ENCODE measurements at regions not wholly inside any gene's neighbourhood (a gene's known extent, or its start where the extent isn't known, plus 50 kb on each side); places are given as distances from the start of the nearest gene placed in this dataset.
"Not testable (repeated sequence)": the region's sequence is repeated elsewhere in the genome, so short reads cannot be mapped to it uniquely, and the experiment has no call there.

GRCh38 chr12:78284417-78284816, 453.7 kb downstream of the NAV3 start:
- no peak for ATAC-seq
- TF ChIP-seq ZFP30 (CRISPR knock-in tag; IDR thresholded peaks at IDR 0.05) (no peak), ESRRG (CRISPR knock-in tag; IDR thresholded peaks at IDR 0.05) (no peak), ZNF70 (CRISPR knock-in tag; IDR thresholded peaks at IDR 0.05) (no peak), PATZ1 (CRISPR knock-in tag; IDR thresholded peaks at IDR 0.05; ENCODE audit: borderline replicate concordance) (no peak), RARB (CRISPR knock-in tag; IDR thresholded peaks at IDR 0.05) (no peak)
- TF ChIP-seq, protein P1, sequence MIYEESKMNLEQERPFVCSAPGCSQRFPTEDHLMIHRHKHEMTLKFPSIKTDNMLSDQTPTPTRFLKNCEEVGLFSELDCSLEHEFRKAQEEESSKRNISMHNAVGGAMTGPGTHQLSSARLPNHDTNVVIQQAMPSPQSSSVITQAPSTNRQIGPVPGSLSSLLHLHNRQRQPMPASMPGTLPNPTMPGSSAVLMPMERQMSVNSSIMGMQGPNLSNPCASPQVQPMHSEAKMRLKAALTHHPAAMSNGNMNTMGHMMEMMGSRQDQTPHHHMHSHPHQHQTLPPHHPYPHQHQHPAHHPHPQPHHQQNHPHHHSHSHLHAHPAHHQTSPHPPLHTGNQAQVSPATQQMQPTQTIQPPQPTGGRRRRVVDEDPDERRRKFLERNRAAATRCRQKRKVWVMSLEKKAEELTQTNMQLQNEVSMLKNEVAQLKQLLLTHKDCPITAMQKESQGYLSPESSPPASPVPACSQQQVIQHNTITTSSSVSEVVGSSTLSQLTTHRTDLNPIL (CRISPR knock-in tag; IDR thresholded peaks at IDR 0.05; ENCODE audit: low read depth): no peak
- TF ChIP-seq, protein P2, sequence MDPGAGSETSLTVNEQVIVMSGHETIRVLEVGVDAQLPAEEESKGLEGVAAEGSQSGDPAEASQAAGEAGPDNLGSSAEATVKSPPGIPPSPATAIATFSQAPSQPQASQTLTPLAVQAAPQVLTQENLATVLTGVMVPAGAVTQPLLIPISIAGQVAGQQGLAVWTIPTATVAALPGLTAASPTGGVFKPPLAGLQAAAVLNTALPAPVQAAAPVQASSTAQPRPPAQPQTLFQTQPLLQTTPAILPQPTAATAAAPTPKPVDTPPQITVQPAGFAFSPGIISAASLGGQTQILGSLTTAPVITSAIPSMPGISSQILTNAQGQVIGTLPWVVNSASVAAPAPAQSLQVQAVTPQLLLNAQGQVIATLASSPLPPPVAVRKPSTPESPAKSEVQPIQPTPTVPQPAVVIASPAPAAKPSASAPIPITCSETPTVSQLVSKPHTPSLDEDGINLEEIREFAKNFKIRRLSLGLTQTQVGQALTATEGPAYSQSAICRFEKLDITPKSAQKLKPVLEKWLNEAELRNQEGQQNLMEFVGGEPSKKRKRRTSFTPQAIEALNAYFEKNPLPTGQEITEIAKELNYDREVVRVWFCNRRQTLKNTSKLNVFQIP (CRISPR knock-in tag; IDR thresholded peaks at IDR 0.05; ENCODE audit: borderline replicate concordance, low read depth): no peak

DNA sequence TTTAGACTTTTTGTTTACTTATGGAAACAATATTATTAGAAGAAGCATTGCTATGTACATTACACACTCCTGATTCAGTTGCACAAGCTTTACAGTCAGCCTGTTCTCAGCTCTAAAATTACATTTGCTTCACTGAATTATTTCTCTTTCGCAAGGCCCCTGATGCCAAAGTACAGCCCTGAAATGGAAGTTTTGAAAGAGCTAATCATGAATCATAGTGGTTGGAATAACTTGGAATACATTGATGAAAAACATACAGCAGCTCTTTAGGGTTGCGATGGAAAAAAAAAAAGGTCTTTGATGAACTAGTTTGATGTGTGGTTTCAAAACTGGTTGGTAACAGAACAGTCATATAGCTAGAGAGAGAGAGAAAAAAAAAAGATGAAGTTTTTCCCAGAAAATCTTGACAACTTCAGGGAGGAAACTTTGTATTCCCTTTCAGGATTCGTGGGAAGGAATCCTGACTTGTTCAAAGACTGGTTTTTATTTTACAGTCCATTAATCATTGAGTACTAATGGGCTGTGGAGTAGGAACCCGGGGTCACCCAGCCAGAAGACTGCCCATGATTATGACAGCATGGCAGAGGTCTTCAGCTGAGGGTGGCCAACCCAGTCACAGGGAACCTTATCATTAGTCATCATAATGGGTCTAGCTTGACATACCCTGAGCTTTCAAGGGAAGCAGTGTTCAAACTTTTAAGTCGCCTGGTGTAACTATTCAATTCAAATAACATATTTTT, 460.1 kb downstream of the NAV3 start:
- TF ChIP-seq TOX (CRISPR knock-in tag; IDR thresholded peaks at IDR 0.05; ENCODE audit: borderline replicate concordance): peak; percentile 73
- TF ChIP-seq, protein P2 (CRISPR knock-in tag; IDR thresholded peaks at IDR 0.05; ENCODE audit: borderline replicate concordance, low read depth): no peak
- no peak for TF ChIP-seq BACH2 (CRISPR knock-in tag; IDR thresholded peaks at IDR 0.05; ENCODE audit: borderline replicate concordance)
- peak; percentile 36; the same call in 1 of the 2 replicates for TF ChIP-seq ZC3H10 (CRISPR knock-in tag; IDR thresholded peaks at IDR 0.05)
- 0 out of 2 replicates have a peak, but pooled peaks have one; percentile 25 for TF ChIP-seq ISL1 (CRISPR knock-in tag; IDR thresholded peaks at IDR 0.05)
- ATAC-seq: peak; percentile 83

- ATAC-seq: no peak
Measured at GRCh38 chr12:78293059-78293686, 462.5 kb downstream of the NAV3 start.

GRCh38 chr12:78301282-78301681, 470.6 kb downstream of the NAV3 start:
- not testable (repeated sequence) for ATAC-seq

More at GRCh38 chr12:78293059-78293686, 462.5 kb downstream of the NAV3 start:
- TF ChIP-seq TCF4 (CRISPR knock-in tag; IDR thresholded peaks at IDR 0.05; ENCODE audit: borderline replicate concordance): no peak

DNA sequence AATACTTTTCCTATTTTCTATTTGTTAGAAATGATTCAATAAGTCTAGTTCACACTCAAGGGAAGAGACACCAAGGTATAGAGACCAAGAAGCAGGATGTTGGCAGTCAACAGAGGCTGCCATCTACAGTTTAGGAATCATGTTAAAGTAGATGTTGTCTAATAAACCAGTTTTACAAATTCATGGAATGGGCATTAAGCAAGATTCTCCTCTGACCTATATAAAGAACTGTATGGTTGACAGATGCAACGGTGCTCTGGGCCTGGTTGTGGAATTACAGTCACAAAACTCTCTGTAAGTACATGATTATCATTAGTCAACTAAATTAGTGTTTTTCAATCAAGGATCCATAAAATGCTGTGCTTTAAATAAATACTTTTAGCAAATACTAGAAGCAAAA, 475.1 kb downstream of the NAV3 start:
- ATAC-seq: no peak
- no peak for TF ChIP-seq TCF4 (CRISPR knock-in tag; IDR thresholded peaks at IDR 0.05; ENCODE audit: borderline replicate concordance)
- TF ChIP-seq, protein P1 (CRISPR knock-in tag; IDR thresholded peaks at IDR 0.05; ENCODE audit: low read depth): no peak

GRCh38 chr12:78306236-78306635, 475.5 kb downstream of the NAV3 start:
- peak; percentile 30; the same call in 1 of the 2 replicates for TF ChIP-seq ISL1 (CRISPR knock-in tag; IDR thresholded peaks at IDR 0.05)
- TF ChIP-seq GLIS3 (CRISPR knock-in tag; IDR thresholded peaks at IDR 0.05): no peak

More at GRCh38 chr12:78306236-78306635, 475.5 kb downstream of the NAV3 start:
- no peak for ATAC-seq

All from SK-N-SH treated with all-trans-retinoic acid at 6 μM for 48 hours (cell line).